HG03060 (cell line): ENCODE measurements at regions not wholly inside any gene's neighbourhood (a gene's known extent, or its start where the extent isn't known, plus 50 kb on each side); places are given as distances from the start of the nearest gene placed in this dataset.

Experiments used
- ATAC-seq: cut with Tn5 transposase; IDR thresholded peaks from one replicate; pipeline ENCODE4 v1.9.1; 2021; ENCODE audit warnings: low read depth, moderate number of reproducible peaks; ENCODE audit not compliant: unreplicated experiment

DNA sequence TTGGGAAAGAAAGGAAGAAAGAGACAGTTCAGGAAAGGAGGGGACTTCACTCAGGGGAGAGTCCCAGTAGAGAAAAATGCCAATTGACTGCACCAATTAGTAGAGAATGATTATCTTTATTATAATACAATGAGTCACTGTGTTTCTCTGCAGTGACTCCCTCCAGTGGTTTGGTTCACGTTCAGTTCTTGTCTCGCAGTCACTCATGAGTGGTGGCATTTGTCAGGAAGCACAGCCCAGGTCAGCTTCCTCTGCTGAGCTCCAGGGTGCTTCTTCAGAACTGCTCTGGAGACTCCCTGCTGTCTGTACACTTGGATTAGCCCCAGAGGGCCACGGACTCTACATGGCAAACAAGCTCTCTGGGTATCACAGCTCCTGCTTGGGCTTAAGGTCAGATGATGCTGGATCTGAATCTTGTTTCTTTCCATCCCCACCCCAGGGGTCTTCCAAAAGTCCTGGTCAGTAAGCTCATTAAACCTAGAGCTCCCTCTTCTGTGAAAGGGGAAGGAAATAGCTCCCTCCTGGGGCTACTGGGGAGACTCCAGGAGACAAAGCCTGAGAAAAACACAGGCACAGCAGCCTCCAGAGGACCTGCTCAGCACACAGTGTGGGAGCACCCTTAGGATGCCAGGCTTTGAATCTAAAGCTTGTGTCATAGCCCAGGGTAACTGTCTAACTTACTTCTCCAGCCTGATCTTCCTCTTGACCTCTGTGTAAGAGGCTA, 619.0 kb downstream of the AJAP1 start:
- ATAC-seq = no peak

GRCh38 chr1:5272325-5272724, 617.9 kb downstream of the AJAP1 start:
- no peak for ATAC-seq

- no peak for ATAC-seq
Measured at GRCh38 chr1:5271264-5271663, 616.9 kb downstream of the AJAP1 start.

- ATAC-seq = no peak
Measured at GRCh38 chr1:5269901-5270300, 615.5 kb downstream of the AJAP1 start.

- ATAC-seq = no peak
Measured at GRCh38 chr1:5267603-5268235, 613.3 kb downstream of the AJAP1 start.

- ATAC-seq = no peak
Measured at GRCh38 chr1:5265438-5266075, 611.1 kb downstream of the AJAP1 start.

DNA sequence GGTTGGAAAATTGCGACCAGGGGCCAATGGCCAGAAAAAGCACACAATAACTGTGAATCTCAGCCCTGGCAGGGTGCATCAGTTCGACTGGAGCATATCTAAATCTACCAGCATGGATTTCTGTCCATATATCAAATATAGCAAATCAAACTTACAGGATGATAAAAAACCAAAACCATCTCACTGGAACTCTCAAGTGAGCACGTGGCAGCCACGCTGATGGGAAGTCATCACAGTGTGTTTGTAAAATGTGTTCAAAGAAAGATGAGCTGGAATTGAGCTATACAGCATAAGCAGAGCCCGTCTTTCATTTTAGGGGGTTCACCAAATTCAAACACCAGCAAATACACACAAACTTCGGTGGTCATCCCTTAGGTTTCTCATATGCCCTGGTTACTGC, 610.1 kb downstream of the AJAP1 start:
- no peak for ATAC-seq

DNA sequence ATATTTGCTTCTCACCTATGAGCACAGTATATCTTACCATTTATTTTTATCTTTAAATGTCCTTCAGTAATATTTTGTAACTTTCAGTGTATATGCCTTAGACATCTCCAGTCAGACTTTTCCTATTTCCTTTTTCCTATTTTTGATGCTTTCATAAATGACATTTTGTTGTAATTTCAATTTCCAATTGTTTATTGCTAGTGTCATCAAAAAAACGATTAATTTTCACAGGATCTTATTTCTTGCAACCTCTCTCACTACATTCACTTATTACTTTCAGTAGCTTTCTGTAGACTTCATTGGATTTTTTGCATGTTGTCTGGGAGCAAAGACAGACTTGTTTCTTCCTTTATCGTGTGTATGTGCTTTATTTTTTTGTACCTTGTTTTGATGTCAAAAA, 602.4 kb downstream of the AJAP1 start:
- no peak for ATAC-seq

- no peak for ATAC-seq
Measured at GRCh38 chr1:5254975-5255374, 600.6 kb downstream of the AJAP1 start.

DNA sequence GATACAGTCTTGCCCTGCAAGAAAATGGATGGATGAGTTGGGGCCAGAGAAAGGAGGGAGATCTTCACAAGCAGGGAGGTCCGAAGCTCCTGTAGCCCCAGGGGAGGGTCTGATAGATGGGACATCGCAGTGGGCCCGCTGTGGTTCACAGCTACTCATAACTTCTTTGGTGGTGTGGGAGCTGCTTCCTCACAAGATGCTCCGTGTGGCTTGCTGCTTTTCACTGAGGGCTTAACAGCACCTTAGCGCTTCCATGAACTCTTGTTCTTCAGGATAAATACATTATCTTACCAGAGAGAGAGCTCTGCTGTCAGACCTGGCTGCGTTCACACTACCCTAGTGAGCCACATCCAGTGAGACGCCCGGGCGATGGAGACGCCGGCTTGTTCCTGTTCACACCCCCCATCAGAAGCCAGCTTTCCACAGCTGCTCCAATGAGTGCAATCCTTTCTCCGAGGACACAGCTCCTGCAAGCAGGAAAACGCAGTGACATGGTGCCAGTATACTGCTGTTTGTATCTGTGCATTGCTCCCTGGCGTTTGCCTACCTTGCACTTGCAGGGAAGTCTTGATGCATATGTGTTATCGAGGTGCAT, 599.8 kb downstream of the AJAP1 start:
- no peak for ATAC-seq

GRCh38 chr1:5253036-5253435, 598.6 kb downstream of the AJAP1 start:
- ATAC-seq = no peak

GRCh38 chr1:5250336-5250735, 595.9 kb downstream of the AJAP1 start:
- no peak for ATAC-seq

DNA sequence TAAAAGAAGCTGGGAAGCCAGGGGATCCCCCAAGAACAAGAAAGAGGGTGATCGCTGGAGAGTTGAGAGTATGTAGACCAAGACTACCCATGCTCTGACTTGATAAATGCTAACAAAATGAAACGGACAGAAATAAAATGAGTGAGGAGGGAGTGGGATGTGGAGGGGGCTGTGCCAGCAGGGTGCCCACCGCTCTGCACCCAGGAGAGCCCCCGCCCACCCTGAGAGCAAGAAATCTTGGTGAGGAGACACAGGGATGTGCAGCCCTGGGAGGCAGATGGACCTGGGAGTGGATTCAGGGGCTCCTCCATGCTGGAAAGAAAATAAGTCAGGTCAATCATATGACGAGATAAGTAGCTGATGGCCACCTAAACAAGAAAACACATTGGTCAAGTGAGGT, 590.9 kb downstream of the AJAP1 start:
- no peak for ATAC-seq

DNA sequence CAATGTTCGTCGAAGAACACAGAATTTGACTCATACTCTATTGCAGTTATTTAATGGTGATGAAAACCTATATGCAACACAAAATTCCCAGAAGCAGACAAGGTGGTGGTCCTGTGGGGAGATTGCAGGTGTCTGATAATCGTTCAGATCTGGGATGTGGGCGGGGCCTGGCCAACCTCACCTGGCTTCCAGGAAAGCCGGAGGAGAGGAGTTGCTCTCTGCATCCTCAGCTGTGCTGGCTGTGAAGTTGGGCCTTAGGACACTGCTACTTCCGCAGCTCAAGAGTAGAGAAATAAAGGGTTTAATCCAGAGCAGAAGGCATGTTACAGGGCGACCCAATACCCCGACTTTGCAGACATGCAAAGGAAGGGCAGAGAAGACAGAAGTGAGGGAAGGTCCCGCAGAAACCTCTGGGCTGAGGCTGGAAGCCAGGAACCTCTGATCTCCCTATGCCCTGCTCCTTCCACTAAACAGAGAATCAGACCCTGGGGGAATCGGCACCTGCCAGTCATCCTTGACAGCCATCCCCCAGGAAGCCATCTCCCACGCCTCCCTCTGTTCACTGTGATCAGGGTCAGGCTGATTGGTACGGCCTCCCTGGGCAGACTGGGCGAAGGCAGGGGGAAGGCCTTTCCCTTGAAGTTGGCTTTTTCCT, 590.3 kb downstream of the AJAP1 start:
- ATAC-seq = no peak

DNA sequence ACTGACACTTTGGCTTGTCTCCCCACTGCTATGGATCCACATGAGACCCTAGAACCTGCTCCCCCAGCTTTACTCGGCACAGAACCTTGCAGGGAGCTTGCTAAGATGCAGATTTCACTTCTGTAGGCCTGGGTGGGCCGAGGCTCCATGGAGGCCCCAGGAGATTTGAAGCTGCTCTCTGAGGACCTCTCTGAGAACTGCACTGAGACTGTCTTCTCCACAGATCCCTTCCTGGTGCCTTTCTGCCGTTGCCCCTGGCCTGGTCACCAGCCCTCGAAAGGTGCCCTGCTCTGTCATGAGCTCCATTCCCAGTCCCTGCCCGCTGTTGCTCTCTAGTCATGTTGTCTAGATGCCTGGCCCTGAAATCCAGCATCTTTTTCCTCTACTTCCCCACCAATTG, 588.4 kb downstream of the AJAP1 start:
- no peak for ATAC-seq

DNA sequence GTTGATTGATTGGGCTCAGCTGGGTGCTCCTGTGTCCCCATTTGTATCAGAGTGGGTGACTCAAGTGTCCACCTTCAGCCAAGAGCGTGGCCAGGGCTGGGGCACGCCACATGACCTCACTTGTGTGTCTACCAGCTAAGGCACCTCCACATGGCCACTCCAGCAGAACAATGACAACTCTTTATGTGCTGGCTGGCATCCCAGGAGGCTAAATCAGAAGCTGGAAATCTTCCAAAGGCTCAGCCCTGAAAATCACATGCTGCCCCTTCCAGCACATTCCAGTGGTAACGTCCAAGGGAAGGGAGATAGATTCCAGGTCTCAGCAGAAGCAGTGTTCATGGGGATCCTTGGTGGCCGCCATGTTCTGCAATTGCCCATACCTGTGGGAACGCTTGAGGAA, 585.5 kb downstream of the AJAP1 start:
- no peak for ATAC-seq

GRCh38 chr1:5238351-5239130, 584.1 kb downstream of the AJAP1 start:
- no peak for ATAC-seq

- ATAC-seq = no peak
Measured at GRCh38 chr1:5235355-5235899, 581.0 kb downstream of the AJAP1 start.

DNA sequence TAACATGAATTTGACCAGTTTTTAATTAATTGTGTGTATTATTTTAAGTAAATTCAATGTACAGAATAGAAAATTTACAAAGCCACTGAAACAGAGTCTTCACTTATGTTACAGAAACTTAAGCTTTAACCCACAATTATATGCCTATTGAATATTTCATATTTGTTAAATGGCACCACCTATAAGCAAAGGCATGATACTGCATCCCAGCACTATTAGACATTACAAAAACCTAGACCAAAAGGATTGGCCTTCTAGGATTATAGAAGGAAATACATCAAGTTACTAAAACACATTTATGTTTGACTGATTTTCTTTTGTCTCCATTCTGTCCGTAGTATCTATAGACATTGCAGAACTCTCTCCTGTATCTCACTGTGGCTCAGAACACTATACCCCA, 578.1 kb downstream of the AJAP1 start:
- no peak for ATAC-seq
